ENCODE measurements at regions not wholly inside any gene's neighbourhood (a gene's known extent, or its start where the extent isn't known, plus 50 kb on each side); places are given as distances from the start of the nearest gene placed in this dataset.

- Histone ChIP-seq H3K9me2 (replicated peaks; ENCODE audit: insufficient read depth, low read length) (no peaks in the 10 kb centered on the region), H3K4me3 (ENCODE audit: low read length) (no peak overlapping the region), H3K9ac (ENCODE audit: low read length) (no peak overlapping the region), H3K27me3 (replicated peaks; ENCODE audit: insufficient read depth, low read length) (no peaks in the 10 kb centered on the region), H3K4me2 (ENCODE audit: low read depth, low read length) (no peak overlapping the region), H3K9me3 (replicated peaks; ENCODE audit: insufficient read depth, low read length) (no peaks in the 10 kb centered on the region), H3K79me2 (ENCODE audit: low read length) (no peaks in the 10 kb centered on the region), H3K27ac (ENCODE audit: low read length) (no peak overlapping the region), H3K36me3 (replicated peaks; ENCODE audit: insufficient read depth, low read length) (no peaks in the 10 kb centered on the region), H2AFZ (ENCODE audit: low read length) (no peak overlapping the region), H3F3A (ENCODE audit: insufficient read depth, low read length) (no peaks in the 10 kb centered on the region), H4K20me1 (ENCODE audit: insufficient read depth, low read length) (no peaks in the 10 kb centered on the region), H3K4me1 (ENCODE audit: low read length) (no peaks in the 10 kb centered on the region)
- no peak for DNase-seq
- TF ChIP-seq EZH2 (optimal IDR thresholded peaks at IDR 0.05; ENCODE audit: low read depth, low read length) = no peak
- no peak for TF ChIP-seq CTCF (IDR thresholded peaks at IDR 0.05; ENCODE audit: low read length)
- no peak for TF ChIP-seq EZH2phosphoT487 (IDR thresholded peaks at IDR 0.05; ENCODE audit: low read length)
These were observed 114.1 kb downstream of the FAR1 start for GRCh38 chr11:13782390-13783075.

GRCh38 chr11:13784441-13784840 is 116.0 kb downstream of the FAR1 start:
- DNase-seq = no peak
- H4K20me1 ChIP-seq (ENCODE audit: insufficient read depth, low read length) = no peaks in the 10 kb centered on the region
- no peak for TF ChIP-seq EZH2phosphoT487 (IDR thresholded peaks at IDR 0.05; ENCODE audit: low read length)
- TF ChIP-seq EZH2 (optimal IDR thresholded peaks at IDR 0.05; ENCODE audit: low read depth, low read length) = no peak
- TF ChIP-seq CTCF (IDR thresholded peaks at IDR 0.05; ENCODE audit: low read length) = no peak
- no peak overlapping the region for H2AFZ ChIP-seq (ENCODE audit: low read length)
- no peaks in the 10 kb centered on the region for H3K9me3 ChIP-seq (replicated peaks; ENCODE audit: insufficient read depth, low read length)
- no peak overlapping the region for H3K4me3 ChIP-seq (ENCODE audit: low read length)
- H3K4me1 ChIP-seq (ENCODE audit: low read length) = no peaks in the 10 kb centered on the region
- no peak overlapping the region for H3K9ac ChIP-seq (ENCODE audit: low read length)
- H3K9me2 ChIP-seq (replicated peaks; ENCODE audit: insufficient read depth, low read length) = no peaks in the 10 kb centered on the region
- H3K27ac ChIP-seq (ENCODE audit: low read length) = no peak overlapping the region
- no peaks in the 10 kb centered on the region for H3K36me3 ChIP-seq (replicated peaks; ENCODE audit: insufficient read depth, low read length)
- H3K79me2 ChIP-seq (ENCODE audit: low read length) = no peaks in the 10 kb centered on the region
- no peaks in the 10 kb centered on the region for H3K27me3 ChIP-seq (replicated peaks; ENCODE audit: insufficient read depth, low read length)
- H3F3A ChIP-seq (ENCODE audit: insufficient read depth, low read length) = no peaks in the 10 kb centered on the region
- no peak overlapping the region for H3K4me2 ChIP-seq (ENCODE audit: low read depth, low read length)

- Histone ChIP-seq H3K27me3 (replicated peaks; ENCODE audit: insufficient read depth, low read length) (no peaks in the 10 kb centered on the region), H3K4me1 (ENCODE audit: low read length) (no peaks in the 10 kb centered on the region), H3F3A (ENCODE audit: insufficient read depth, low read length) (no peaks in the 10 kb centered on the region), H3K36me3 (replicated peaks; ENCODE audit: insufficient read depth, low read length) (no peaks in the 10 kb centered on the region), H3K9ac (ENCODE audit: low read length) (no peak overlapping the region), H2AFZ (ENCODE audit: low read length) (no peak overlapping the region), H3K9me3 (replicated peaks; ENCODE audit: insufficient read depth, low read length) (no peaks in the 10 kb centered on the region), H3K9me2 (replicated peaks; ENCODE audit: insufficient read depth, low read length) (no peaks in the 10 kb centered on the region), H4K20me1 (ENCODE audit: insufficient read depth, low read length) (no peaks in the 10 kb centered on the region), H3K4me3 (ENCODE audit: low read length) (no peak overlapping the region), H3K79me2 (ENCODE audit: low read length) (no peaks in the 10 kb centered on the region), H3K4me2 (ENCODE audit: low read depth, low read length) (no peak overlapping the region), H3K27ac (ENCODE audit: low read length) (no peak overlapping the region)
- no peak for TF ChIP-seq EZH2 (optimal IDR thresholded peaks at IDR 0.05; ENCODE audit: low read depth, low read length)
- TF ChIP-seq CTCF (IDR thresholded peaks at IDR 0.05; ENCODE audit: low read length) = no peak
- no peak for TF ChIP-seq EZH2phosphoT487 (IDR thresholded peaks at IDR 0.05; ENCODE audit: low read length)
- DNase-seq = no peak
These were observed 116.4 kb downstream of the FAR1 start for GRCh38 chr11:13784855-13785254.

Data from MM.1S (cell line).